ENCODE measurements at regions not wholly inside any gene's neighbourhood (a gene's known extent, or its start where the extent isn't known, plus 50 kb on each side); places are given as distances from the start of the nearest gene placed in this dataset.

DNA sequence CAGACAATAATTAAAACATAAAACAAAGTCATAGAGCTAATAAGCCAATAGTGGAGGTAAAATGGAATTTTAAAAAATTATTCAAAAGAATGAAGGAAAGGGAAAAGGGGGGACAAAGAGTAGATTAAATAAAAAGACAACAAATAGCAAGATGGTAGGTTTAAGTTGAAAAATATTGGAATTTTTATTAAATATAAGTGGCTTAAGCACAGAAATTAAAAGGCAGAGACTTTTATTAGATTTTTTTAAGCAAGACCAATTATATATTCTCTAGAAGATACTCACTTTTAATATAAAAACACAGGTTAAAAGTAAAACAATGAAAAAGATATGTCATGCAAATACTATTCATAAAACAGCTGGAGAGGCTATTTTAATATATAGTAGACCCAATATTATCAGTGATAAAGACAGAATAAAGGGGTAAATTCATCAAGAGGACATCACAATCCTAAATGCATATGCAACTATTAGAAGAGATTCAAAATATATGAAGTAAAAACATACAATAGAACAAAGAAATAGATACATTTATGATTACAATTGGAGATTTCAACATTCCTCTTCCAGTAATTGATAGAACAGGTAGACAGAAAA lies 98.7 kb downstream of the CYP26B1 start:
- TF ChIP-seq ZFX (IDR thresholded peaks at IDR 0.05; ENCODE audit: borderline replicate concordance): no peak
- no peak for TF ChIP-seq CTCF (IDR thresholded peaks at IDR 0.05)
- H3K27ac ChIP-seq: no peak overlapping the region

GRCh38 chr2:72043985-72044384 lies 103.7 kb downstream of the CYP26B1 start:
- TF ChIP-seq CTCF (IDR thresholded peaks at IDR 0.05) (no peak), ZFX (IDR thresholded peaks at IDR 0.05; ENCODE audit: borderline replicate concordance) (no peak)
- no peak overlapping the region for H3K27ac ChIP-seq

- no peak overlapping the region for H3K27ac ChIP-seq
- TF ChIP-seq CTCF (IDR thresholded peaks at IDR 0.05): no peak
These were observed 106.0 kb downstream of the CYP26B1 start for GRCh38 chr2:72041638-72042111.

DNA sequence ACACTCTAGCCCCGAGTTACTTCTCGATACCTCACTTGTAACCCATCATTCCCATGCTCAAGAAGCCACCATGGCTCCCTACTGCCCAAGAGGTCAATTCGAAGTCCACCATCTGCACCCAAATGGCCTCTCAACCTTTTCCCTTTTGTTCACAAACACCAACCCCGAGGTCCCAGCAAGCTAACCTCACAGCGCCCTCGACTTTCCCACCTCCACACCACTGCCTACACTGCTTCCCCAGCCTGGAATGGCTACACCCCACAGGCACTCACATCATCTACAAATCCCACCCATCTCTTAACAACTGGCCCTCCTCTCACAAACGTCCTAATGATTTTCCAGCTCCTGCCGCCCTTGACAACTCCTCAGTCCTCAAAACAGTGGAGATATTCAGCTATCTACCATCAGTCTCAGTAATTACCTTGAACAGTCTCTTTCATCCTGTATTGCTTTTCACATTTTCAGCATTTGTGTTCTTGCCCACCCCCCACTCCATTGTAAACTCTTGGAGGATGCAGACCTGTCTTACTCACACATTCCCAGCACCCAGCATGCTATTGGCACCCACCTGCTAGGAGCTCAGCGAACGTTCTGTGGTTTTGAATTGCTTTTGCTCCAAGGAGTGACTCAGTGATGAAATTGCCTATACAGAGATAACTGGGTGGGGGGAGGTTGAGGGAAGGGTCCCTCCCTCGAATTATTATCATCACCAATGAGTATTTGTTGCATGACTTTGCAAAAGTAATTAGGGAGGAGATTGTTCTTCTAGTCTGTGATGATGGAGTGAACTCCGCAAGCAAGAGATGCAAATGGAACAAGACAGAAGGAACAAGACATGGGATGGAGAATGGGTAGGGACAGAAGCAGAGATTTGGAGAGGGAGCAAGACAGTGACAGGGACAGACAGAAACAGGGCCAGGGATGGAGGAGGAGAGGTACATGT lies 106.8 kb downstream of the CYP26B1 start:
- H3K27ac ChIP-seq: no peak overlapping the region
- TF ChIP-seq CTCF (IDR thresholded peaks at IDR 0.05) (no peak), ZFX (IDR thresholded peaks at IDR 0.05; ENCODE audit: borderline replicate concordance) (no peak)

GRCh38 chr2:72038524-72038923 lies 109.1 kb downstream of the CYP26B1 start:
- no peak for TF ChIP-seq ZFX (IDR thresholded peaks at IDR 0.05; ENCODE audit: borderline replicate concordance)
- TF ChIP-seq CTCF (IDR thresholded peaks at IDR 0.05): no peak

GRCh38 chr2:72037261-72037666 lies 110.4 kb downstream of the CYP26B1 start:
- H3K27ac ChIP-seq: no peak overlapping the region
- TF ChIP-seq ZFX (IDR thresholded peaks at IDR 0.05; ENCODE audit: borderline replicate concordance) (no peak), CTCF (IDR thresholded peaks at IDR 0.05) (no peak)

More at GRCh38 chr2:72038524-72038923, 109.1 kb downstream of the CYP26B1 start:
- H3K27ac ChIP-seq: no peak overlapping the region

GRCh38 chr2:72036595-72036994 lies 111.1 kb downstream of the CYP26B1 start:
- TF ChIP-seq CTCF (IDR thresholded peaks at IDR 0.05) (no peak), ZFX (IDR thresholded peaks at IDR 0.05; ENCODE audit: borderline replicate concordance) (no peak)
- no peak overlapping the region for H3K27ac ChIP-seq
